ENCODE measurements at regions not wholly inside any gene's neighbourhood (a gene's known extent, or its start where the extent isn't known, plus 50 kb on each side); places are given as distances from the start of the nearest gene placed in this dataset.
"Not testable (repeated sequence)": the region's sequence is repeated elsewhere in the genome, so short reads cannot be mapped to it uniquely, and the experiment has no call there.

- no peak for DNase-seq (ENCODE audit: low read depth)
- TF ChIP-seq CTCF (conservative IDR thresholded peaks at IDR 0.05; ENCODE audit: control insufficient read depth, insufficient read depth, low read depth, low read length): no peak
- no peak overlapping the region for H3K4me3 ChIP-seq (ENCODE audit: control insufficient read depth, low read depth, low read length)
Measured at GRCh38 chr2:34519659-34520058, 920.6 kb upstream of the FAM98A start.

- no peak overlapping the region for H3K4me3 ChIP-seq (ENCODE audit: control insufficient read depth, low read depth, low read length)
- TF ChIP-seq CTCF (conservative IDR thresholded peaks at IDR 0.05; ENCODE audit: control insufficient read depth, insufficient read depth, low read depth, low read length): no peak
- no peak for DNase-seq (ENCODE audit: low read depth)
Measured at GRCh38 chr2:34498561-34498960, 899.5 kb upstream of the FAM98A start.

GRCh38 chr2:34494192-34494591 is 895.1 kb upstream of the FAM98A start:
- DNase-seq (ENCODE audit: low read depth); H3K4me3 ChIP-seq (ENCODE audit: control insufficient read depth, low read depth, low read length): not testable (repeated sequence)

- DNase-seq (ENCODE audit: low read depth): no peak
- no peak overlapping the region for H3K4me3 ChIP-seq (ENCODE audit: control insufficient read depth, low read depth, low read length)
- TF ChIP-seq CTCF (conservative IDR thresholded peaks at IDR 0.05; ENCODE audit: control insufficient read depth, insufficient read depth, low read depth, low read length): no peak
Measured at GRCh38 chr2:34492561-34493455, 893.7 kb upstream of the FAM98A start.

- no peak for TF ChIP-seq CTCF (conservative IDR thresholded peaks at IDR 0.05; ENCODE audit: control insufficient read depth, insufficient read depth, low read depth, low read length)
- no peak overlapping the region for H3K4me3 ChIP-seq (ENCODE audit: control insufficient read depth, low read depth, low read length)
- DNase-seq (ENCODE audit: low read depth): no peak
Measured at GRCh38 chr2:34486965-34487364, 887.9 kb upstream of the FAM98A start.

GRCh38 chr2:34481542-34481941 is 882.4 kb upstream of the FAM98A start:
- no peak for DNase-seq (ENCODE audit: low read depth)
- no peak for TF ChIP-seq CTCF (conservative IDR thresholded peaks at IDR 0.05; ENCODE audit: control insufficient read depth, insufficient read depth, low read depth, low read length)

GRCh38 chr2:34480366-34480765 is 881.3 kb upstream of the FAM98A start:
- no peak for TF ChIP-seq CTCF (conservative IDR thresholded peaks at IDR 0.05; ENCODE audit: control insufficient read depth, insufficient read depth, low read depth, low read length)
- H3K4me3 ChIP-seq (ENCODE audit: control insufficient read depth, low read depth, low read length): no peak overlapping the region
- DNase-seq (ENCODE audit: low read depth): no peak

More at GRCh38 chr2:34481542-34481941, 882.4 kb upstream of the FAM98A start:
- no peak overlapping the region for H3K4me3 ChIP-seq (ENCODE audit: control insufficient read depth, low read depth, low read length)
